Urinary bladder (tissue), 3 donors: ENCODE measurements at regions not wholly inside any gene's neighbourhood (a gene's known extent, or its start where the extent isn't known, plus 50 kb on each side); places are given as distances from the start of the nearest gene placed in this dataset.

ENCODE experiments used
- DNase-seq: peaks from one replicate; pipeline ENCODE4 v3.0.0-alpha.2; 2015; ENCODE audit errors: extremely low spot score
- H3K27ac ChIP-seq: one replicate; pipeline ENCODE4 v1.5.1; 2013; ENCODE audit warnings: low read depth, mild to moderate bottlenecking, moderate library complexity
- H3K36me3 ChIP-seq: one replicate; pipeline ENCODE4 v1.6.1; 2013; ENCODE audit warnings: mild to moderate bottlenecking, moderate library complexity; ENCODE audit not compliant: insufficient read depth
- H3K4me1 ChIP-seq: one replicate; pipeline ENCODE4 v1.6.1; 2013; ENCODE audit warnings: mild to moderate bottlenecking, moderate library complexity; ENCODE audit not compliant: insufficient read depth
- H3K4me3 ChIP-seq: one replicate; pipeline ENCODE4 v1.5.1; 2013; ENCODE audit warnings: low read depth, low read length
- WGBS: extraction: QIAGEN DNeasy Blood & Tissue Kit; methylation state at CpG from one replicate; pipeline ENCODE4 v1.1.7; 2013; 5-methylcytosine and 5-hydroxymethylcytosine counted together
- donor health status: healthy with polysubstance abuse.
- donor health status: healthy.

DNA sequence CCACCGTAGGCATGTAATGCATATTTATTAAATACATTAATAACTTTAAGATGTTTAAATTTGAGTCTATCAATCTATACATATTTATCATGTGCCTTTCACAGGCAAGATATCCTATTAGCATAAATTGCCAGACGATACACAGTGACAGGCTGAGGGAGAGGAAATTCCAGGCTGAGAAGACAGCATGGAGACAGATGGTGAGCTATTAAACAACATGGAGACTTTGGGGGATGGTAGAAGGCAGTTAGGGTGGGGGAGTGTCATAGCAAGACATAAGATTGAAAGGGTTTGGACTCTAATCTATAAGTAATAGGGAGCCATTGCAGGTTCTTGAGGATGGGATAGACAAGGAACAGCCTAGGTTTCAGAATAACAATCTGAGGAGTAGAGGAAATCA, 138.5 kb downstream of the NXPE2 start:
- DNase-seq = no peak
- H3K4me1 ChIP-seq = no peaks in the 10 kb centered on the region
- H3K4me3 ChIP-seq = no peak overlapping the region
- no peaks in the 10 kb centered on the region for H3K36me3 ChIP-seq
- H3K27ac ChIP-seq = no peak overlapping the region
- 74% methylated on average over 2 of the region's 2 CpGs for WGBS

DNA sequence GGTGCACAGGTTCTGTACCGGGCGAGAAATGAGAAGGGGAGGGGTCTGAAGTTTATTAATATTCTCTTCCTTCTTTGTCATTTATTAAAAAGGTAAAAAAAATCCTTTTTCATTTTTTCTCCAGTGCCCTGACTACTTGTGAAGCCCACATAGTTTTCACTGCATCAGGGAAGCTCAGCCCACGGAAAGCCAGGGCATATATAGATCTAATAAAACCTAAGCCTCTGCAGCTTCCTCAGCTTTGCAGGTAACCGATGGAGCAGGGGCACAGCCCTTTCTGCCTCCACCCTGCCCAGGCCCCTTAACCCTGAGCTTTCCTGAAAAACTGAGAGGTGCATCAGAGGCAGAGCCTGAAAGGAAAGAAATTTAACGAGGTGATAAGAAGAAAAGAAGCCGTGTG, 140.1 kb downstream of the NXPE2 start:
- Histone ChIP-seq H3K27ac (no peak overlapping the region), H3K36me3 (no peaks in the 10 kb centered on the region), H3K4me1 (no peaks in the 10 kb centered on the region), H3K4me3 (no peak overlapping the region)
- 37% methylated on average over 6 of the region's 6 CpGs for WGBS
- DNase-seq = no peak

GRCh38 chr11:114819028-114819427, 140.7 kb downstream of the NXPE2 start:
- 70% methylated on average over 4 of the region's 4 CpGs for whole genome bisulfite sequencing
- Histone ChIP-seq H3K4me3 (no peak overlapping the region), H3K36me3 (no peaks in the 10 kb centered on the region), H3K4me1 (no peaks in the 10 kb centered on the region), H3K27ac (no peak overlapping the region)
- DNase-seq = no peak

DNA sequence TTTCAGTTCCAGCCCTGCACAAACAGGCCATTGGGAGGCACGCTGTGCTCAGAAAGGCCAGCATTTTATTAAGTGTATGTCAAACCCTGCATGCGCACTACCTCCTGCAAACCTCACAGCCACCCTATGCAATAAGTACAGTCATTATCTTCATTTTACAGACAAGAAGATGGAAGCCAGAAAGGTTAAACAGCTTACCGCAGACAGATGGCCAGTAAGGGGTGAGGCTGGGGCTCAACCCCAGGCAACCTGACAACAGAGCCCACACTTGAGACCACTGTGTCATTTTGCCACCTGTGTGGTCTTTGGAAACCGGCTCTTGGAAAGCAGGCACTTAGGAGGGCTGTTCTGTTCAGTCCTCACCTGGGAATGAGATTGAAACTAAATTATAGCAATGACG, 142.3 kb downstream of the NXPE2 start:
- H3K36me3 ChIP-seq = no peaks in the 10 kb centered on the region
- no peak overlapping the region for H3K4me3 ChIP-seq
- 73% methylated on average over 5 of the region's 5 CpGs for WGBS
- H3K27ac ChIP-seq = no peak overlapping the region
- no peak for DNase-seq
- no peaks in the 10 kb centered on the region for H3K4me1 ChIP-seq

- no peak overlapping the region for H3K27ac ChIP-seq
- no peaks in the 10 kb centered on the region for H3K36me3 ChIP-seq
- no peaks in the 10 kb centered on the region for H3K4me1 ChIP-seq
- DNase-seq = no peak
- no peak overlapping the region for H3K4me3 ChIP-seq
- WGBS = 65% methylated on average over 11 of the region's 11 CpGs
These were observed 143.5 kb downstream of the NXPE2 start for GRCh38 chr11:114821621-114822412.

DNA sequence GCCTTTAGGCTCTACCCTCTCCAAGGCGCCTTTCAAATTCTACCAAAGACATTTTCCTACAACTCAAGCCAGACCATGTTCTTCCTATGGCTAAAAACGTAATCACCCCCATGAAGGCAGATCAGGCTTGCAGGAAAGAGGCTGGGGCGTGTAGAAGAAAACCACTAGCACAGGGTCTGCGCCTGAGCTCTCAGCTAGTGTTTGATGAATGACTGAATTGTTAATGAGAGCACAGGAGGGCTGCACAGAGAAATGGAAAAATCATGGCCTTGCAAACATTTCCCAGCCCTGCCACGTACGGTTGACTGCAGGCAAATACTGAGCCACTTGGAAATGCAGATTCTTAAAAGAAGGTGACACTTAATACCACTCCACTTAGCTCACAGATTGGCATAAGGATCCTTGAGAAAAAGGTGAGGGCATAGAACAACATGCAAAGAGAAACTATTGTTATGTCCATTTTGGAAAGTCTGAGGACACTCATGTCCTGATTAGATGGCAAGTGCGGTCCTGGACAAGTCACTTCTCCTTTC, 148.6 kb downstream of the NXPE2 start:
- H3K4me3 ChIP-seq = no peak overlapping the region
- no peak for DNase-seq
- H3K27ac ChIP-seq = no peak overlapping the region
- H3K4me1 ChIP-seq = no peaks in the 10 kb centered on the region
- H3K36me3 ChIP-seq = no peaks in the 10 kb centered on the region
- WGBS = 88% methylated on average over 7 of the region's 7 CpGs

DNA sequence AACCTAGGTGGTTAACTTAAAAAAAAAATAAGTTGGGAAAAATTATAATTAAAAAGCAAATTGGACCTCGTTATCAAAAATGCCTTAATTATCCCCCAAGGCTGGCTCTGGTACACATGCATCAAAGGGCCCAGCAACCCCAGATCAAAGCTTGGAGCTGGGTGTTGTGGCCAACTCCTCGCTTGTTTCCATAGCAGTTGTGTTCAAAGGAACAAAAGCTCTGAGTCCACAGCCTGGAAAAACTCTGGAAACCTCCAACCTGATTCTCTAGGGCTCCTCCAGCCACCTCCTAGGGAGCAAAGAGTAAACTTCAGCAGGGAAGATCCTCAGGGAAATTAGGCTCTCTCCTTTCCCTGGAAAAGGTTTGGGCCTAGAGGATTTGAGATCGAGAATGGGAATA, 149.4 kb downstream of the NXPE2 start:
- 89% methylated on average over 3 of the region's 3 CpGs for WGBS

GRCh38 chr11:114832532-114833125, 154.3 kb downstream of the NXPE2 start:
- DNase-seq = no peak
- H3K36me3 ChIP-seq = no peaks in the 10 kb centered on the region
- 16% methylated on average over 6 of the region's 6 CpGs for WGBS
- no peak overlapping the region for H3K4me3 ChIP-seq
- no peak overlapping the region for H3K27ac ChIP-seq
- H3K4me1 ChIP-seq = no peaks in the 10 kb centered on the region

More for the DNA sequence above, 149.4 kb downstream of the NXPE2 start:
- Histone ChIP-seq H3K4me1 (no peaks in the 10 kb centered on the region), H3K36me3 (no peaks in the 10 kb centered on the region), H3K4me3 (no peak overlapping the region), H3K27ac (no peak overlapping the region)
- DNase-seq = no peak

DNA sequence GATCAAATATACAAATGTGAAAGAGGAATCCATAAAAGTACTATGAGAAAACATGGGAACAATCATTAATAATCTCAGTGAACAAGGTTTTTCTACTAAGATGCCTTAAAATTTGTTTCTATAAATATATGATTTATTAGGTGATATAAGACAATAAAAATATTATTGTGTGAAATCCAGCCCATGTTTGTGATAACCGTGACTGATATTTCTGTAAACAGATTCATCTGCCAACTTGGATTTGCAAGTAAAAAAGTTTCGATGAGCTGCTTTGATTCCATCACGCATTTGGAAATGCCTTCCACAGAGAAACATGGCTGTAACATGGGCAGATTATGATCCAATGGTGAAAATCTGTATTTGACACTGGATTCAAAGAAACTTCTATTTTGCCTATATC, 157.8 kb downstream of the NXPE2 start:
- Histone ChIP-seq H3K4me3 (no peak overlapping the region), H3K27ac (no peak overlapping the region), H3K36me3 (no peaks in the 10 kb centered on the region), H3K4me1 (no peaks in the 10 kb centered on the region)
- WGBS = 40% methylated on average over 3 of the region's 3 CpGs
- no peak for DNase-seq

DNA sequence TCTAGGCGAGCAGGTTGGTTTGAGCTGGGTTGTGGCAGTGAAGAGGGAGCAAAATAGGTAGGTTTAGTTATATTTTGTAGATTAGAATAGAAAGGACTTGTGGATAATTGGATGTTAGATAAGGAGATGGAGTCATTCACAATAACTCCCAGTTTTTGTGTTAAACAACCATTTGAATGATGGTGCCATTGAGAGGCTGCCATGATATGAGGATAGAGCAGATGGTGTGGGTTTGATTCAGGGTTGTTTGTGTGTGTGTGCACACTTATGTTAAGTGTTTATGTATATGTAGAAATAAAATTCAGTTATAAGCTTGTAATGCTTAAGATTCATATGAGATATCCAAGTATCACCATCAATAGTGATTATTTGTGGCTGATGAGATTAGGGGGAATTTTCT, 166.6 kb downstream of the NXPE2 start:
- no peaks in the 10 kb centered on the region for H3K4me1 ChIP-seq
- WGBS = 95% methylated on average over 1 of the region's 1 CpG
- H3K27ac ChIP-seq = no peak overlapping the region
- no peak for DNase-seq
- no peak overlapping the region for H3K4me3 ChIP-seq
- no peaks in the 10 kb centered on the region for H3K36me3 ChIP-seq

- WGBS = 62% methylated on average over 4 of the region's 4 CpGs
- Histone ChIP-seq H3K4me1 (no peaks in the 10 kb centered on the region), H3K4me3 (no peak overlapping the region), H3K27ac (no peak overlapping the region), H3K36me3 (no peaks in the 10 kb centered on the region)
- DNase-seq = no peak
These were observed 167.6 kb downstream of the NXPE2 start for GRCh38 chr11:114845766-114846415.

- WGBS = 54% methylated on average over 3 of the region's 3 CpGs
- DNase-seq = no peak
These were observed 168.1 kb downstream of the NXPE2 start for GRCh38 chr11:114846416-114846791.

GRCh38 chr11:114847306-114847975, 169.1 kb downstream of the NXPE2 start:
- Histone ChIP-seq H3K4me3 (no peak overlapping the region), H3K36me3 (no peaks in the 10 kb centered on the region), H3K4me1 (no peaks in the 10 kb centered on the region), H3K27ac (no peak overlapping the region)
- DNase-seq = no peak
- WGBS = 57% methylated on average over 7 of the region's 7 CpGs

More at GRCh38 chr11:114846416-114846791, 168.1 kb downstream of the NXPE2 start:
- no peaks in the 10 kb centered on the region for H3K36me3 ChIP-seq
- H3K4me1 ChIP-seq = no peaks in the 10 kb centered on the region
- H3K27ac ChIP-seq = no peak overlapping the region
- H3K4me3 ChIP-seq = no peak overlapping the region
